Activated CD4-positive, alpha-beta T cell treated with anti-CD3 and anti-CD28 coated beads, Interleukin-2, amount 10 ng/mL, durations not matched to agents 7 days and 5 days (primary cell): ENCODE measurements at regions not wholly inside any gene's neighbourhood (a gene's known extent, or its start where the extent isn't known, plus 50 kb on each side); places are given as distances from the start of the nearest gene placed in this dataset.

Experiments
- CTCF ChIA-PET: fragments of 350-600 bp; sonication (Branson Sonifier 250); formaldehyde crosslinking; loops from one replicate; lab custom pipeline; 2021; ENCODE audit warnings: antibody characterized with exemption; lab: Charles Lee
- POLR2A ChIA-PET: fragments of 350-600 bp; sonication (Branson Sonifier 250); formaldehyde crosslinking; loops from one replicate; lab custom pipeline; 2021; ENCODE audit warnings: antibody characterized with exemption; lab: Charles Lee
- DNase-seq: peaks from one replicate; pipeline ENCODE4 v3.0.0-alpha.2; 2020
- H3K27ac Mint-ChIP-seq: one replicate; pipeline ENCODE4 v1.8.0; 2021; ENCODE audit warnings: mild to moderate bottlenecking, moderate library complexity, mixed read lengths
- H3K27me3 Mint-ChIP-seq: one replicate; pipeline ENCODE4 v1.8.0; 2021; ENCODE audit warnings: mixed read lengths
- H3K36me3 Mint-ChIP-seq: one replicate; pipeline ENCODE4 v1.8.0; 2021; ENCODE audit warnings: low read depth, mixed read lengths
- H3K4me1 Mint-ChIP-seq: one replicate; pipeline ENCODE4 v1.8.0; 2021; ENCODE audit warnings: mixed read lengths
- H3K4me3 Mint-ChIP-seq: one replicate; pipeline ENCODE4 v1.8.0; 2021; ENCODE audit warnings: mild to moderate bottlenecking, moderate library complexity, mixed read lengths
- H3K9me3 Mint-ChIP-seq: one replicate; pipeline ENCODE4 v1.8.0; 2021; ENCODE audit warnings: mixed read lengths

DNA sequence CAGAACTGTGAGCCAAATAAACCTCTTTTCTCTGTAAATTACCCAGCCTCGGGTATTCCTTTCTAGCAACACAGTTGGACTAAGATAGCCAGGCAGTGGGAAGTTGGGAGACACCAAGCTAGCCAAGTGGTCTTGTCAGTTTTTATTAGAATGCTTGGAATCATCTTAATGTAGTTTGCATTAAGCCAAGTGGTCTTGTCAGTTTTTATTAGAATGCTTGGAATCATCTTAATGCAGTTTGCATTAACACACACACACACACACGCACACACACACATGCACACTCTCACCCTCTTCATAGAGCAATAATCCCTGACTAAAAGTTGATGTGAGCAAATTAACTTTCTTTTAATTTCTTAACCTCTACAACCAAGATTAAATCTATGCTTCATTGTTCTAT lies 151.5 kb downstream of the VAPA start:
- POLR2A ChIA-PET: no interaction called here
- H3K27ac Mint-ChIP-seq: no peak overlapping the region
- peaks cover 2% of the 10 kb centered on the region for H3K27me3 Mint-ChIP-seq
- H3K36me3 Mint-ChIP-seq: no peaks in the 10 kb centered on the region
- CTCF ChIA-PET: no interaction called here
- peaks cover 3% of the 10 kb centered on the region for H3K4me1 Mint-ChIP-seq
- H3K9me3 Mint-ChIP-seq: no peaks in the 10 kb centered on the region
- no peak for DNase-seq
- H3K4me3 Mint-ChIP-seq: no peak overlapping the region

DNA sequence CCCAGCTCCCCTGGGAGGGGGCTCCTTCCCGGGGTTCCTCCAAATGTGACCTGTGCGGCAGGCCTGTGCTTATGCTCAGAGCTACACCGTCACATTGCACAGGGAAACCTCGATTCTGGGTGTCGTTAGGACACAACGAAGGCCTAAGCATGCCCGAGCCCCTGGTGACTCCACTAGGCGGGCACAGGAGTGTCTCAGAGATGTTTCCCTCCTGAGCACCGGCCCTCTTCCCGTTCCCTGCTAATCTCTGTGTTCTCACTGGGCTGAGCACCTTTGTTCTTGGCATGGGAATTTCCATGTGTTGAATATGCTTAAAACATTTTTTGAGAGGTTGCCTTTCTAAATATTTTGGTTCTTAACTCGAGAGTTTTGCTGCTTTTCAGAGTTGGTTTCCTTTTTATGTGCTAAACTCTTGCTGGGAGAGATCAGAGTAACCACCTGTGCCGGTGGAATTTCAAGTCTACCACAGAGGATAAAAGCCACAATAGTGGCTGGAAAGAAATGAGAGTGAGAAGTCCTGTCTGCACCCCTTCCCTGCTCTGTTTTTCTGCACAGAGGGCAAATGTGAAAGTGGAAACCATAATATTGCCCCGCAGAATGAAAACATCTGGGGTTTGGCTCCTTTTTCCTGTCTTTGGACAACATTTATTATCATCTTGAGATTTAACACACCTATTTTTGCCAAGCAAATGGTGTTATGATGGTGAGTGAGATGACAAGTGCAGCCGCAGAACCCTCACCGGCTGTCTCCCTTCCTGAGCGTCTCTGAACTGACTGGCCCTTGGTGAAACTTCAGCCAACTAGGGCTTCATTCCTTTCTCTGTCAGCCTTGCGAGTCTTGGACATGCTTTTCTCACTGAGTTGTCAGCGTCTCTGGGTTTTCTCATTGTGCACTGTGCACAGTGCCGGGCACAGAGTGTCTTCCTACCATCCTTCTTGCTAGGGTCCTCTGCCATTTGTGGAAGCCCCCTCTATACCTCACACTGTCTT lies 154.1 kb downstream of the VAPA start:
- CTCF ChIA-PET: no interaction called here
- POLR2A ChIA-PET: no interaction called here
- no peaks in the 10 kb centered on the region for H3K27me3 Mint-ChIP-seq
- no peaks in the 10 kb centered on the region for H3K9me3 Mint-ChIP-seq
- H3K4me3 Mint-ChIP-seq: no peak overlapping the region
- DNase-seq: no peak
- peaks cover 3% of the 10 kb centered on the region for H3K4me1 Mint-ChIP-seq
- H3K36me3 Mint-ChIP-seq: no peaks in the 10 kb centered on the region
- no peak overlapping the region for H3K27ac Mint-ChIP-seq

DNA sequence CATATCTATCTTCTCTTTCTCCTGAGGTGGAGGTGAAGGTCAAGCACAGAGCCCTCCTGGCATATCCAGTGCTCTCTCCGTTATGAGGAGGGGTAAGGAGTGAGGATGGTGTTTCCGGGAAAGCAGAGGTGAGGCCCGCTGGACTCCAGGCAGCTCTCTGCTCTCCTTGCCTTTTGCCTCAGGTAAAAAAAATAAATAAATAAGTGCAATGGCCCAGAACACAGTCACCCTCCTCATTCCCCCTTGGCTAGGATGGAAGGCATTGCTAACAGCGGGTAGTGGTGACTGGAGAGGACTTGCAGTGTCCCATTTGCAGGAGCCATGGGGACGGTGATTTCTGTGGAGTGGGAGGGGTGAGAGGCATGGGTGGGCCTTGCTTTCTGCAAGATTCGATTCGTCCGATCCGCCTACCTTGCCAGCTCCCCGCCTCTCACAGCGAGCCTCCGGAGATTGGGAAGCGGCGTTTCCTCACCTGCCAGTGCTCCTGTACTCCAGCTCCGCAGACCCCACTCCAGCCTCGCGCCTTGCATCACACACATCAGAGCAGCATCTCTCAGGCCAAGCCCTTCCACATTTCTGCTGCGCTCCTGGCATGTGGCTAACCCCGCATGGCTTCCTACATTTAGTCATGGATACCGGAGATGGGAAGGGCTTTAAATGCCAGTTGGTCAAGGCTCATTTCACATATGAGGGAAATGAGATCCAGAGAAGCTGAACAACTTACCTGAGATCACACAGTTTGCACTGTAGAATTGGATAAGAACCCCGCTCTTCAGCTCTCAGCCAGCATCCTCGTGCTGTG lies 155.2 kb downstream of the VAPA start:
- DNase-seq: no peak
- Mint-ChIP-seq H3K27me3 (no peaks in the 10 kb centered on the region), H3K9me3 (no peaks in the 10 kb centered on the region), H3K4me1 (peaks cover 5% of the 10 kb centered on the region), H3K4me3 (no peak overlapping the region), H3K27ac (no peak overlapping the region), H3K36me3 (no peaks in the 10 kb centered on the region)
- POLR2A ChIA-PET: no interaction called here
- CTCF ChIA-PET: no interaction called here

DNA sequence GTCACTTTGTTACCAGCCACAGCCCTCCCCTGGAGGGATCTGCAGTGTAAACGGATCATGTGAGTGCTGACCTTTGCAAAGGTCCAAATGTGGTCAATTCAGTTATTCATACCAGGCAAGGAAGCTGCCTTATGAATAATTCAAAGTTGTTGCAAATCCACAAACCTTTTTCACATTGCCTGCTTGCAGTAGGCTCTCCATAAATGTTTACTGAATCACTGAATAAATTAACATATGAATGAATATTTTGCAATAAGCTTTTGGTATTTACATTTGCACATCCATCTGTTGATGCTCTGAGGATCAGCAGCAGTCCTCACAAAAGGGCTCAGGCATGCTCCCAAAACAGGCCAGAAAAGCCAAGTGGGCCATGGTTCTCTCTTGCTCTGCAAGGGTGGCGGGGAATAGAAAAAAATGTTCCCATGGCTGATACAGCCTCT lies 156.8 kb downstream of the VAPA start:
- no peak for DNase-seq
- peaks cover 14% of the 10 kb centered on the region for H3K4me1 Mint-ChIP-seq
- no peaks in the 10 kb centered on the region for H3K27me3 Mint-ChIP-seq
- POLR2A ChIA-PET: no interaction called here
- CTCF ChIA-PET: no interaction called here
- no peak overlapping the region for H3K4me3 Mint-ChIP-seq
- H3K27ac Mint-ChIP-seq: no peak overlapping the region
- no peaks in the 10 kb centered on the region for H3K36me3 Mint-ChIP-seq
- H3K9me3 Mint-ChIP-seq: no peaks in the 10 kb centered on the region

DNA sequence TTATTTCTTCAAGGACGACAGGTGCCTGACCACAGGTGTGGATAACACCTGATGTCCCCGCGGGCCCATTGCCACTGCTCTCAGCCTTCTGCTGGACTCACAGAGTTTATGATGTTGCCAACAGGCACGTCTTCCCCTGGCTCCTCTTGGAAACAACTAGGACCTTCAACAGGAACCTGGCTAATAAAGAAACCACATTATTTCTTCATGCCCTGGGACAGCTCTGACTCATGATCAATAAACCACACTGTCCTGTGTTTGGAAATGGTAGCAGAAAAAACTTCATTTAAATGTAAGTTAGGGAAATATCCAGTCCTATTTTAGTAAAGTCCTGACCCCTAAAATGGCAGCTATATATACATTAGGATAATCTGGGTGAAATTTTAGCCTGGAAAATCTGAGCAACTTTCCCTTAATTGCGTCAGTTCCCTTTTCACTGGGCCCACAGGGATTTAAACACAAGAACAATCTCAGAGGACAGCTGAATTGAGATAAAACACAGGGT lies 158.9 kb downstream of the VAPA start:
- no peaks in the 10 kb centered on the region for H3K9me3 Mint-ChIP-seq
- DNase-seq: no peak
- H3K36me3 Mint-ChIP-seq: no peaks in the 10 kb centered on the region
- POLR2A ChIA-PET: no interaction called here
- H3K27me3 Mint-ChIP-seq: peaks cover 3% of the 10 kb centered on the region
- CTCF ChIA-PET: interaction anchor here (0.6 kb wide), 1 partner anchor 174 kb away, joined by 3 read pairs; no protein-coding TSS in a partner anchor
- H3K4me3 Mint-ChIP-seq: no peak overlapping the region
- H3K27ac Mint-ChIP-seq: no peak overlapping the region
- peaks cover 14% of the 10 kb centered on the region for H3K4me1 Mint-ChIP-seq

DNA sequence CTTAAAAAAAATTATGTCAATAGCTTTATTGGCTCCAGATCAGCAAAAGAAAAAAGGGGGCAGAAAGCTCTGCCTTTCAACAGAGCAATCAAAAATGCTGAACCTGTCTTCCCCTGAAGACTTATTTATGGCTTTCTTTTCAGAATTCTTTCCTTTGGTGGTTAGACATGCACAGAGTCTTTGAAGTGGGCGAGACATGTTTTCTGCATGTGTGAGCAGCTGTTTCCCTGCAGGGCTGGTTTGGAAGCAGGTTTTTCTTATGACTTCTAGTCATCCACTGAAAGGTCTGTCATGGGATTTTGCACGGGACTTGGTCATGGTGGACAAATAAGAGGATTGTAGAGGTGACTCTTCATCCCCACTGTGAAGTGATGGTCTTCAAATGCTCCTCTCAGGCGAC lies 160.3 kb downstream of the VAPA start:
- no peak overlapping the region for H3K27ac Mint-ChIP-seq
- no peaks in the 10 kb centered on the region for H3K36me3 Mint-ChIP-seq
- peaks cover 3% of the 10 kb centered on the region for H3K27me3 Mint-ChIP-seq
- peak; percentile 21 for DNase-seq
- H3K4me1 Mint-ChIP-seq: peaks cover 11% of the 10 kb centered on the region
- no peak overlapping the region for H3K4me3 Mint-ChIP-seq
- H3K9me3 Mint-ChIP-seq: no peaks in the 10 kb centered on the region
- ChIA-PET POLR2A (no interaction called here), CTCF (interaction anchor here (0.8 kb wide), 1 partner anchor 13 kb away, joined by 3 read pairs; no protein-coding TSS in a partner anchor)

DNA sequence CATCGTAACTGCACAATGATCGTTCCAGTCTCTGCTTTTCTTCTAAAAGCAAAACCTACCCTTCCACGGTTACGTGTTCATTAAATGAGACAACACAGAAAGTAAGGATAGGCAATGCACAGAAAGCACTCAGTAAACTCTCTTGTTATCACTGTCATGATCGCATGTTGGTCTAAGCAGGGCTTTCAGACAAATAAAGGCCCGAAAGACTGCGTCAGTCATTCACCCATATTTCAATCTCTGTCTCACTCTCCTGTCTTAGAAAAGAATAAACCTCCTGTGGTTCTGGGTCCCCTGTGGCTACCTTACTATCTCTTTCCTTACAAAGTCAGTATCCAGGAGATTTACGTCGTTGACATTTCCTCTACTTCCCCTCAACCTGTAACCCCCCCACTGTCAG lies 160.9 kb downstream of the VAPA start:
- H3K4me3 Mint-ChIP-seq: no peak overlapping the region
- ChIA-PET CTCF (no interaction called here), POLR2A (no interaction called here)
- H3K27ac Mint-ChIP-seq: peak overlapping the region; percentile 36
- no peaks in the 10 kb centered on the region for H3K9me3 Mint-ChIP-seq
- H3K36me3 Mint-ChIP-seq: no peaks in the 10 kb centered on the region
- no peak for DNase-seq
- H3K27me3 Mint-ChIP-seq: peaks cover 3% of the 10 kb centered on the region
- peaks cover 11% of the 10 kb centered on the region for H3K4me1 Mint-ChIP-seq

DNA sequence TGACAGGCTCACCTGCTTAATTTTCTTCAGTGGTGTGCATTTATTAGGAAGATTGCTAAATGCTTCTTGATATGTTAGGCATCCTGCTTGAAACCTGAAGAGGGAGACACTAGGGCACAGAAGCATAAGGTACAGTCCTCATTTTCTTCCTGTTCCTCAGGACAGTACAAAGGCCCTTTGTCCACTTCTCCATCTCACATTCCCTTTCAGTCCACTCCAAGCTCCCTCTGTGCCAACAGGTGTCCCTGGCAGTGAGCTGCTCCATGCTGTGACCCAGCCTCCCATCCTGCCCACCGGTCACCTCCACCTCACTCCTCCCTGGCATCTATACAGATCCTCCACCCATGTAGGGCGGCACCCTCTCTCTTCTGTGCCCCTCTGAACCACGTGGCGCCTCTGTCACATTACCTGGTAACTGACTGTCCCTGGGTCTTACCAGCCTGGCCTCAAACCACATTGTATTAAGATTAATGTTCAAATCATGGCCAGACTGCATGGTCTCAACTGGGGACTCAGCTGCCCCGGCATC lies 162.8 kb downstream of the VAPA start:
- H3K4me1 Mint-ChIP-seq: peaks cover 11% of the 10 kb centered on the region
- POLR2A ChIA-PET: no interaction called here
- no peaks in the 10 kb centered on the region for H3K36me3 Mint-ChIP-seq

DNA sequence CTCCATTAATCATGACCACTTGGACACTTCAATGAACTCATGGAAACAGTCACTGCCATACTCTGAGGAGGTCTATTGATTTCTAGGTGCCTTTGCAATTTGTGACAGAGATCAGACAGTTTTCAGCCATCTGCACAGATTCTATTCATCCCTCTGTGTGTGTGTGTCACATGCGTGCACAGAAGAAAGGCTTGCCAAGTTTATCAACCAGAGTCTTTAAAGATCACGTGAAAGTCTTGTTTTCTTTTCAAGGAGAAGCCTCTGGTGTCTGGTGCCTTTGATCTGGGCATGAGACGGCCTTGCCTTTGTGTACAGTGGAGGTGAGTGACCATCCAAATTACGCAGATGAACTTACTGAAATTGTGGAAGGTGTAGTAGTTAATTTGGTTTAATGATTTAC lies 164.2 kb downstream of the VAPA start:
- Mint-ChIP-seq H3K9me3 (peaks cover 20% of the 10 kb centered on the region), H3K36me3 (no peaks in the 10 kb centered on the region), H3K4me1 (peaks cover 11% of the 10 kb centered on the region), H3K27ac (no peak overlapping the region), H3K27me3 (peaks cover 3% of the 10 kb centered on the region), H3K4me3 (no peak overlapping the region)
- DNase-seq: no peak
- CTCF ChIA-PET: no interaction called here
- POLR2A ChIA-PET: no interaction called here

More for the DNA sequence above, 162.8 kb downstream of the VAPA start:
- CTCF ChIA-PET: no interaction called here
- H3K27ac Mint-ChIP-seq: no peak overlapping the region
- peaks cover 7% of the 10 kb centered on the region for H3K9me3 Mint-ChIP-seq
- DNase-seq: no peak
- H3K4me3 Mint-ChIP-seq: no peak overlapping the region
- H3K27me3 Mint-ChIP-seq: peaks cover 3% of the 10 kb centered on the region

DNA sequence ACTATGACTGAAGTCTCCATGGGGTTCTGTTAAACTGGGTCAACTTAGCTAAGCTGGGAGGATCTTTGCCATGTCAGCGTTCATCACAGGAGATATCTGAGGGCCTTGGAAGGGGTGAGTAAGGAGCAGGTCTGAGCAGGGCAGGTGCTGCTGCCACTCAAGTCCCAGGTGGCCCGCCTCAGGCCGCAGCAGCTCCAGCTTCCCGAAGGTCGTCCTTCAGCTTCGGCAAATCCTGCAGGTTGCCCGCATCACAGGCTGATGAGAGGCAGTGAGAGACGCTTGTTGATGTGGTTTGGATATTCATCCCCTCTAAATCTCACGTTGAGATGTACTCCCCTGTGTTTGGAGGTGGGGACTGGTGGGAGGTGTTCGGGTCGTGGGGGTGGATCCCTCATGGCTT lies 166.6 kb downstream of the VAPA start:
- ChIA-PET POLR2A (no interaction called here), CTCF (no interaction called here)
- no peak overlapping the region for H3K27ac Mint-ChIP-seq
- H3K36me3 Mint-ChIP-seq: no peaks in the 10 kb centered on the region
- no peak for DNase-seq
- H3K27me3 Mint-ChIP-seq: peaks cover 3% of the 10 kb centered on the region
- H3K9me3 Mint-ChIP-seq: peaks cover 29% of the 10 kb centered on the region
- no peak overlapping the region for H3K4me3 Mint-ChIP-seq
- H3K4me1 Mint-ChIP-seq: no peaks in the 10 kb centered on the region

DNA sequence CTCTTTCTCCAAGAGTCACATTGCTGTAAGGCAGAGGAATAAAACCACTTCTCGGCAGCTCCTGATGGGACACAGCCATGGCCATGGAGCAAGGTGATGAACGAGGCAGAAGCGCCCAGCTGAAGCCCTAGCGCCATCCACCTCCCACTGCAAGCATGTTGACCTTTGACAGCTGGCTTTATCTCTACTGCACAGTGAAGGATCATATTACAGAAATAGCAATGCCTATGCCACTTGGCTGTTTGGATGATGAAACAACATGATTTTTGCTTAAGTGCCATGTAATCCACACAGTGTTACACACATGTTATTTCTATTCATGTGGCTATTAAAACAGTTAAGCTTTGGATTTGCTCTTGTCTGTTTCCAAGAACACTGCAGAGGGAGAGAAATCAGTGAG lies 167.7 kb downstream of the VAPA start:
- Mint-ChIP-seq H3K27ac (no peak overlapping the region), H3K9me3 (peaks cover 29% of the 10 kb centered on the region)

DNA sequence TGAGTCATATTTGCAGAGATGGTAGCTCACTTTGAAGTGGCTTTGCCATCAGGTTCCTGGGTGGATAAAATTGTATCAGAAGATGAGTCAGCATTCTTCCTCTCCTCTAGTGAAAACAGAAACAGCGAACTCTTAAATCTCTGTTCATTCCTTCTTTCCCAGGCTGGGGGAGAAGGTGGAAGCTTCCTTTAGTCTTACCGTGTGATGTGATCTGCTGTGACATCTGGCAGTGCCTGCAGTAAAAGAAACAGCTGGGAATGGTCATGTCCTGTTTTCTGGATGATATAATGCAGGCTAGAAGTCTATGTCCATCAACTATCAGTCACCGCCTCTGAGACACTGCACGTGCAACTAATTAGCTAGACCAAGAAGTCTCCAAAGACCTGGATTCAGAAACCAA lies 171.6 kb downstream of the VAPA start:
- ChIA-PET CTCF (interaction anchor here (0.5 kb wide), 1 partner anchor 41 kb away, joined by 4 read pairs; no protein-coding TSS in a partner anchor), POLR2A (no interaction called here)
- Mint-ChIP-seq H3K9me3 (peaks cover 29% of the 10 kb centered on the region), H3K36me3 (no peaks in the 10 kb centered on the region), H3K27ac (no peak overlapping the region), H3K4me3 (no peak overlapping the region), H3K27me3 (no peaks in the 10 kb centered on the region), H3K4me1 (peaks cover 13% of the 10 kb centered on the region)
- DNase-seq: no peak

More for the DNA sequence above, 167.7 kb downstream of the VAPA start:
- no peak for DNase-seq
- no peaks in the 10 kb centered on the region for H3K4me1 Mint-ChIP-seq
- no peaks in the 10 kb centered on the region for H3K27me3 Mint-ChIP-seq
- no peak overlapping the region for H3K4me3 Mint-ChIP-seq
- H3K36me3 Mint-ChIP-seq: no peaks in the 10 kb centered on the region
- ChIA-PET POLR2A (no interaction called here), CTCF (no interaction called here)
